ENCODE measurements at regions not wholly inside any gene's neighbourhood (a gene's known extent, or its start where the extent isn't known, plus 50 kb on each side); places are given as distances from the start of the nearest gene placed in this dataset.

DNA sequence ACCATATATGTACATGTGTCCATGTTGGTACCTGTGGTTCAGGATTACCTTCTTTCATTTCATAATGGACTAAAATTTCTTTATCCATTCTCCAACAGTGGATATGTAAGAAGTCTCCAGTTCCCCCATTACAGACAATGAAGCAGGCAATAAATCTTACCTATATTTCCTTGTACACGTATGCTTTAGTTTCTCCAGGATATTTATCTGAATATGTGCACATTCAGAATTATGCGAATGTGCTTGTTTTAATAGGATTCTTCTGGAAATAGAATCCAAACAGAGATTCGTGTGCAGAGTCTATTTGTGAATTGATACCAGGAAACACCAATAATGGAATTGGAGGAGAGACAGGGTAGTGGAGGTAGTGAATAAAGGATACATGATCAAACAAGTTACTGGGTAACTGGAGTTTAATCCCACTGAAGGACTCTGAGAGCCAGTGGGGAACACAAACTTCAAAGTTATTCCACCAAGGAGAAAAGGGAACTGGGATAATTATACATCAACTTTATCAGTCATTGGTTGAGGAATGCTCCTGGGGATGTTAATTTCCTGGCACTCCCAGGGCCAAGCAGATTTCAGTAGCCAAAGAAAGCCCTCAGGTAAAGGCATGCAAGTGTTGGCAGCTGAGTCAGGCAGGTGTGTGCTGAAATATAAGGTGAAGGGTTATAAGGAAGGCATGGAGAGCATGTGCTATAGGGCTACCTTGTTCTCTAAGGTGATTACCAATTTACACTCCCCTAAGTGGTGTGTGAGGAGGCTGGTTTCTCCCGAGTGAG, 374.9 kb upstream of the PBX1 start:
- H2AFZ ChIP-seq (ENCODE audit: low read length): no peak overlapping the region

DNA sequence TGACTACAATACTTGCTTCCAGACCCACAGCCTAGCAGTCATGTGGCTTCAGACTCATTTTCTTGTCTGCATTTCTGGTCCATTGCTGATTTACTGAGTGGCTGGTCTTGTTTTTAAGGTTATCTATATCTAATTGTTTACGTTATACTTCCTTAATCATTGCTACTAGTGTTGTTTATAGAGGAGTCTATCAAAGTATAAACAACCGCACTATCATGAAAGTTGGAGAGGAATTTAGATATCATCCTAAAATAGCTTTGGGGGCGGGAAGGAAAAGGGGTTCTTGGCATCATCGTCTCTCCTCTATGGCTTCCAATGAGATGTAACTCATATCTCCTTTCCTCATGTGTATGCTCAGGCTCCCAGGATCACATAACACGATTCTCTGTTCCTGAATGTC, 372.1 kb upstream of the PBX1 start:
- BruUV-seq (replicated peaks): no TSS peak
- Histone ChIP-seq H3K36me3 (ENCODE audit: insufficient read depth, low read length) (no peaks in the 10 kb centered on the region), H3K4me2 (ENCODE audit: low read length) (no peak overlapping the region), H2AFZ (ENCODE audit: low read length) (no peak overlapping the region), H3K9me2 (ENCODE audit: insufficient read depth, low read length) (no peaks in the 10 kb centered on the region), H3K27ac (ENCODE audit: low read depth, low read length, poor library complexity, severe bottlenecking) (no peak overlapping the region), H3K9me3 (ENCODE audit: low read length) (no peaks in the 10 kb centered on the region), H3K4me1 (ENCODE audit: insufficient read depth, low read length, poor library complexity, severe bottlenecking) (no peaks in the 10 kb centered on the region), H3K4me3 (ENCODE audit: low read depth, low read length, poor library complexity, severe bottlenecking) (no peak overlapping the region), H4K20me1 (ENCODE audit: insufficient read depth, low read length) (no peaks in the 10 kb centered on the region), H3K79me2 (ENCODE audit: insufficient read depth, low read depth, low read length) (no peaks in the 10 kb centered on the region)
- DNase-seq (ENCODE audit: low spot score): no peak
- intact Hi-C loops (cut with micrococcal nuclease; ENCODE audit: unreplicated experiment): no loop called here
- no peak for TF ChIP-seq EZH2phosphoT487 (IDR thresholded peaks at IDR 0.05; ENCODE audit: borderline replicate concordance, low read depth, low read length)
- TF ChIP-seq, protein P1, sequence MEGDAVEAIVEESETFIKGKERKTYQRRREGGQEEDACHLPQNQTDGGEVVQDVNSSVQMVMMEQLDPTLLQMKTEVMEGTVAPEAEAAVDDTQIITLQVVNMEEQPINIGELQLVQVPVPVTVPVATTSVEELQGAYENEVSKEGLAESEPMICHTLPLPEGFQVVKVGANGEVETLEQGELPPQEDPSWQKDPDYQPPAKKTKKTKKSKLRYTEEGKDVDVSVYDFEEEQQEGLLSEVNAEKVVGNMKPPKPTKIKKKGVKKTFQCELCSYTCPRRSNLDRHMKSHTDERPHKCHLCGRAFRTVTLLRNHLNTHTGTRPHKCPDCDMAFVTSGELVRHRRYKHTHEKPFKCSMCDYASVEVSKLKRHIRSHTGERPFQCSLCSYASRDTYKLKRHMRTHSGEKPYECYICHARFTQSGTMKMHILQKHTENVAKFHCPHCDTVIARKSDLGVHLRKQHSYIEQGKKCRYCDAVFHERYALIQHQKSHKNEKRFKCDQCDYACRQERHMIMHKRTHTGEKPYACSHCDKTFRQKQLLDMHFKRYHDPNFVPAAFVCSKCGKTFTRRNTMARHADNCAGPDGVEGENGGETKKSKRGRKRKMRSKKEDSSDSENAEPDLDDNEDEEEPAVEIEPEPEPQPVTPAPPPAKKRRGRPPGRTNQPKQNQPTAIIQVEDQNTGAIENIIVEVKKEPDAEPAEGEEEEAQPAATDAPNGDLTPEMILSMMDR (conservative IDR thresholded peaks at IDR 0.05; ENCODE audit: low read length): no peak
- ChIA-PET CTCF (ENCODE audit: unreplicated experiment) (no interaction called here), POLR2A (no interaction called here)

More for the DNA sequence above, 374.9 kb upstream of the PBX1 start:
- TF ChIP-seq EZH2phosphoT487 (IDR thresholded peaks at IDR 0.05; ENCODE audit: borderline replicate concordance, low read depth, low read length): no peak
- TF ChIP-seq, protein P1 (conservative IDR thresholded peaks at IDR 0.05; ENCODE audit: low read length): no peak
- Histone ChIP-seq H3K9me2 (ENCODE audit: insufficient read depth, low read length) (no peaks in the 10 kb centered on the region), H4K20me1 (ENCODE audit: insufficient read depth, low read length) (no peaks in the 10 kb centered on the region), H3K4me2 (ENCODE audit: low read length) (no peak overlapping the region), H3K36me3 (ENCODE audit: insufficient read depth, low read length) (no peaks in the 10 kb centered on the region), H3K79me2 (ENCODE audit: insufficient read depth, low read depth, low read length) (no peaks in the 10 kb centered on the region), H3K4me3 (ENCODE audit: low read depth, low read length, poor library complexity, severe bottlenecking) (no peak overlapping the region), H3K27ac (ENCODE audit: low read depth, low read length, poor library complexity, severe bottlenecking) (no peak overlapping the region), H3K9me3 (ENCODE audit: low read length) (no peaks in the 10 kb centered on the region), H3K4me1 (ENCODE audit: insufficient read depth, low read length, poor library complexity, severe bottlenecking) (no peaks in the 10 kb centered on the region)
- no TSS peak for BruUV-seq (replicated peaks)
- ChIA-PET POLR2A (no interaction called here), CTCF (ENCODE audit: unreplicated experiment) (no interaction called here)
- no peak for DNase-seq (ENCODE audit: low spot score)
- intact Hi-C loops (cut with micrococcal nuclease; ENCODE audit: unreplicated experiment): no loop called here

DNA sequence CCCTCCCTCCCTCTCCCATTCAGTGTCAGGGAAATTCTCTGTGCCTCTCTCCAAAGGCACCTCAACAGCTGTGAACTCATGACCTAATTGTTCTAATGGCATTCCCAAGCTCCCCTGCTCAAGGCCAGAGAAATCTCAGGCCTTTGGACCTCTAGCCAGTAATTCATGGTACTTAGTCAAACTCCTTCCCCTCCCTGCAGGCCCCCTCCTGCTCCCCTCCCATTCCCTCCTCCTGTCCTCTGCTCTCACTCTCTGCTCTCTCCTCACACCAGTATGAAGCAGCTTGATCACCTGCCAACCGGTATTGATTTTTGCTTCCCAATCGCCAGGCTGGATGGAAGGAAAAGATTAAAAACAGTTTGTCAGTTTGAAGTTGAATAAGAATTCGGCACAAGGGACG, 370.5 kb upstream of the PBX1 start:
- Histone ChIP-seq H3K36me3 (ENCODE audit: insufficient read depth, low read length) (no peaks in the 10 kb centered on the region), H3K4me2 (ENCODE audit: low read length) (no peak overlapping the region), H3K4me1 (ENCODE audit: insufficient read depth, low read length, poor library complexity, severe bottlenecking) (no peaks in the 10 kb centered on the region), H3K79me2 (ENCODE audit: insufficient read depth, low read depth, low read length) (no peaks in the 10 kb centered on the region), H3K27ac (ENCODE audit: low read depth, low read length, poor library complexity, severe bottlenecking) (no peak overlapping the region), H3K4me3 (ENCODE audit: low read depth, low read length, poor library complexity, severe bottlenecking) (no peak overlapping the region), H4K20me1 (ENCODE audit: insufficient read depth, low read length) (no peaks in the 10 kb centered on the region), H3K9me2 (ENCODE audit: insufficient read depth, low read length) (no peaks in the 10 kb centered on the region), H3K9me3 (ENCODE audit: low read length) (no peaks in the 10 kb centered on the region), H2AFZ (ENCODE audit: low read length) (no peak overlapping the region)
- no peak for DNase-seq (ENCODE audit: low spot score)
- TF ChIP-seq, protein P1 (conservative IDR thresholded peaks at IDR 0.05; ENCODE audit: low read length): no peak
- no peak for TF ChIP-seq EZH2phosphoT487 (IDR thresholded peaks at IDR 0.05; ENCODE audit: borderline replicate concordance, low read depth, low read length)
- intact Hi-C loops (cut with micrococcal nuclease; ENCODE audit: unreplicated experiment): no loop called here
- POLR2A ChIA-PET: no interaction called here
- CTCF ChIA-PET (ENCODE audit: unreplicated experiment): no interaction called here
- BruUV-seq (replicated peaks): no TSS peak
